ENCODE measurements at regions not wholly inside any gene's neighbourhood (a gene's known extent, or its start where the extent isn't known, plus 50 kb on each side); places are given as distances from the start of the nearest gene placed in this dataset.

DNA sequence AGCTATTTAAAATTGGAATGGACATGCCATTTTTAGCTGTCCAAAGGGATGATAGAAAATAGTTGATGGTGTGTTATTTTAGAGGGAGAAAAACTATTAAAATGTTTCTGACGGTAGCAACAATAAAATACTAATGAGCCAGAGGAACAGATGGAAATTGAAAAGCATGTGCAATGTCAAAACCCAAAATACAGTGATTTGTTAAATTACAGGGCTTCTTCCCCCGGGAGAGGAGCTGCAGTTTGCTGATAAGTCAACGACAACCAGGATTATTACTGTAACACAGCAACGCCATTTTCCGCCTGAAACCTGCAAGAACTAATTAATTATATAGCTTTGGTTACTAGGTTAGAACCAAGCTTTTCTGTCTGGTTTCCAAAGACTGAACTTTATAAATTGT lies 179.6 kb upstream of the SPTLC3 start:
- Histone ChIP-seq H3K4me1 (peaks cover 0 to 9% (median 5%) of the 10 kb centered on the region in 4 donors), H3K27ac (no peak overlapping the region), H3K9me3 (no peaks in the 10 kb centered on the region), H3K27me3 (no peaks in the 10 kb centered on the region), H3K36me3 (no peaks in the 10 kb centered on the region), H3K4me3 (no peak overlapping the region)
- TF ChIP-seq EP300 (IDR thresholded peaks at IDR 0.05) (no peak), POLR2A (IDR thresholded peaks at IDR 0.05) (no peak), POLR2AphosphoS5 (IDR thresholded peaks at IDR 0.05) (no peak)
- TF ChIP-seq, protein P1, sequence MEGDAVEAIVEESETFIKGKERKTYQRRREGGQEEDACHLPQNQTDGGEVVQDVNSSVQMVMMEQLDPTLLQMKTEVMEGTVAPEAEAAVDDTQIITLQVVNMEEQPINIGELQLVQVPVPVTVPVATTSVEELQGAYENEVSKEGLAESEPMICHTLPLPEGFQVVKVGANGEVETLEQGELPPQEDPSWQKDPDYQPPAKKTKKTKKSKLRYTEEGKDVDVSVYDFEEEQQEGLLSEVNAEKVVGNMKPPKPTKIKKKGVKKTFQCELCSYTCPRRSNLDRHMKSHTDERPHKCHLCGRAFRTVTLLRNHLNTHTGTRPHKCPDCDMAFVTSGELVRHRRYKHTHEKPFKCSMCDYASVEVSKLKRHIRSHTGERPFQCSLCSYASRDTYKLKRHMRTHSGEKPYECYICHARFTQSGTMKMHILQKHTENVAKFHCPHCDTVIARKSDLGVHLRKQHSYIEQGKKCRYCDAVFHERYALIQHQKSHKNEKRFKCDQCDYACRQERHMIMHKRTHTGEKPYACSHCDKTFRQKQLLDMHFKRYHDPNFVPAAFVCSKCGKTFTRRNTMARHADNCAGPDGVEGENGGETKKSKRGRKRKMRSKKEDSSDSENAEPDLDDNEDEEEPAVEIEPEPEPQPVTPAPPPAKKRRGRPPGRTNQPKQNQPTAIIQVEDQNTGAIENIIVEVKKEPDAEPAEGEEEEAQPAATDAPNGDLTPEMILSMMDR (IDR thresholded peaks at IDR 0.05): no peak
- DNase-seq (no peak), ATAC-seq (ENCODE audit: low FRiP score in 2 of 2) (no peak)
- 65 to 83% methylated on average over 5 of the region's 5 CpGs for WGBS, 2 donors

DNA sequence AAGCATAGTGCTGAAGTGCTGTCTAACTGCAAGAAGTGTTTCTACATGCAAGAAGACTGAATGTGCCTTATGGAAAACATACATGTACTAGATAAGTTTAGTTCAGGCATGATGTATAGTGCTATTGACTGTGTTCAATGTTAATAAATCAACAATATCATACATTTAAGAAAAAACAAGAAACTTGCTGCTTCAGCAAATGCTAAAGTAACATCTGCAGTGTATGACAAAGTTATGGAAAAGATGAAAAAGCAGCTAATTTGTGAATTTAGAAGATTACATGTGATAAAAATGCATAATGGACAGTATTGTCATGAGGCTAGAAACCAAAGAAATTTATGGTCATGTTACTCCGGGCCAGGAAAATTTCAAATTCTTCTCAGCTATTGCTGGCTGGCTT lies 174.9 kb upstream of the SPTLC3 start:
- H3K36me3 ChIP-seq: no peaks in the 10 kb centered on the region
- DNase-seq (no peak), ATAC-seq (ENCODE audit: low FRiP score in 2 of 2) (no peak)
- H3K4me1 ChIP-seq: no peaks in the 10 kb centered on the region
- no peaks in the 10 kb centered on the region for H3K27me3 ChIP-seq
- H3K9me3 ChIP-seq: no peaks in the 10 kb centered on the region
- no peak overlapping the region for H3K27ac ChIP-seq
- 61 to 64% methylated on average over 1 of the region's 1 CpG for WGBS, 2 donors
- TF ChIP-seq EP300 (IDR thresholded peaks at IDR 0.05) (no peak), POLR2AphosphoS5 (IDR thresholded peaks at IDR 0.05) (no peak), POLR2A (IDR thresholded peaks at IDR 0.05) (no peak)
- TF ChIP-seq, protein P1 (IDR thresholded peaks at IDR 0.05): no peak
- H3K4me3 ChIP-seq: no peak overlapping the region

DNA sequence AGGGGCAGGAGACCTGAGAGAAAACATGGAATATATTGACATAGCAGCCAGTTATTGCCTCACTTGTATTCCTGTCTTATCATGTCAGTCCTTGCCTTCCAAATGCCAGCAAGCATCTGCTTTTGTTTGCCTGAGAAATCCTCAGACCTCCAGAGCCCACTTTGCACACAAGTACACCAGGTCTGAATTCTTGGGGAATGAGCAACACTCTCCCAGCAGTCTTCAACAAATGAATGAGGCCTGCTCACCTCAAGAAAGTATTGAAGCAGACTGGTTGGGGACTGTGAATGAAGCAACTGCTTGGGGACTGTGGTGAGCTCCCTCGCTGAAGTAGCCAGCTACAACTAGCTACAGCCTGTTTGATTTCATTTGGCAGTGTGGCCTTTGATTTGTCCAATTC lies 172.8 kb upstream of the SPTLC3 start:
- H3K36me3 ChIP-seq: no peaks in the 10 kb centered on the region
- ATAC-seq (ENCODE audit: low FRiP score in 2 of 2): no peak
- DNase-seq: no peak
- TF ChIP-seq EP300 (IDR thresholded peaks at IDR 0.05): no peak
- no peak overlapping the region for H3K4me3 ChIP-seq
- no peaks in the 10 kb centered on the region for H3K9me3 ChIP-seq
- H3K27ac ChIP-seq: no peak overlapping the region
- H3K27me3 ChIP-seq: no peaks in the 10 kb centered on the region
- WGBS, 2 donors: 89 to 95% methylated on average over 1 of the region's 1 CpG
- H3K4me1 ChIP-seq: no peaks in the 10 kb centered on the region

DNA sequence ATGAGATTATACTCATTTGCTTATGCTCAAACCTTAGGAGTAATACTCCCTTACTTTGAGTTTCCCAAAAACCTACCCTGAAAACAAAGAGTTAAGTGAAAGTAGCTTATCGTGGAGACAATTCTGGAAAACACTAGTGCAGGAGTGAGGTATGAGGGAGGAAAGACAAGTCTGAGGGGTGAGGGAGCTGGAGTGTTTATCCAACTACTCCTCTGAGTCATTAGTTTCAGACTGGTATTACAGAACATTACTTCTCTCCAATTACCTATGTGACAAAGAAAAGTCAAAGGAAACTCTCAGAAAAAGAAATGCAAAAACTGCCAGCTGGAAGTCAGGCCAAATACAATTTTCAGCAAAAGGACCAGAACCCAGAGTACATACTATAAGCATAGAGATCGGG lies 171.1 kb upstream of the SPTLC3 start:
- Histone ChIP-seq H3K4me3 (no peak overlapping the region), H3K4me1 (no peaks in the 10 kb centered on the region), H3K27ac (no peak overlapping the region), H3K9me3 (no peaks in the 10 kb centered on the region), H3K27me3 (no peaks in the 10 kb centered on the region), H3K36me3 (no peaks in the 10 kb centered on the region)
- 30 to 47% methylated on average over 2 of the region's 2 CpGs for WGBS, 2 donors
- TF ChIP-seq POLR2AphosphoS5 (IDR thresholded peaks at IDR 0.05) (no peak), POLR2A (IDR thresholded peaks at IDR 0.05) (no peak), EP300 (IDR thresholded peaks at IDR 0.05) (no peak)
- TF ChIP-seq, protein P1 (IDR thresholded peaks at IDR 0.05): no peak
- ATAC-seq (ENCODE audit: low FRiP score in 2 of 2) (no peak), DNase-seq (no peak)

DNA sequence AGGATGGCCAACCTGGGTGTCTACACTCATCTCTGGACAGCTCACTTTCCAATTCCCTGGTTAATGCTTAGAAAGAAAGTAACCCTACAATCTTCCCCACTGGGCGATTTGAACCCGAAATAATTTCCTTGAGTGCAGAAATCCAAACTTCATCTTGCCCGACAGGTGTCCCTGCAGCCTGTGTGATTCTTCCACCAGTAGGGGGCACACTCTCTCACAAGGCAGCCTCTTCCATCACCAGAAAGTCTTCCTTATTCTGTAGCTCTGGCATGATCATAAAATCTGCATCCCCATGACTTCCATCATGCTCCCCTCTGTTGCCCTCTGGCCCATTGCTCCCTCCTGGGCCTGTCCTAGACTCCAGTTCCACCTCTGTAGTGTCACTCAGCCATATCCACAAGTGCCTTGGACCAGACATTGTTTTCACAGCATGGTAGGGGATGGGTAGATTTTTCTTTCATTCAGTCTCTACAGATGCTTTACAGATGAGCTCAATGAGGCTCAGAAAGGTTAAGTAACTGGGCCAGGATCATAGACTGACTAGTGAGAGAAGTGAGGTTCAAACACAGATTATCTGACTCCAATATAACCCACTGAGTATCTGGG lies 170.4 kb upstream of the SPTLC3 start:
- H3K27ac ChIP-seq: no peak overlapping the region
- H3K9me3 ChIP-seq: no peaks in the 10 kb centered on the region
- DNase-seq (no peak), ATAC-seq (ENCODE audit: low FRiP score in 2 of 2) (no peak)
- H3K36me3 ChIP-seq: no peaks in the 10 kb centered on the region
- H3K27me3 ChIP-seq: no peaks in the 10 kb centered on the region
- H3K4me3 ChIP-seq: no peak overlapping the region
- H3K4me1 ChIP-seq: no peaks in the 10 kb centered on the region
- 83 to 86% methylated on average over 3 of the region's 3 CpGs for WGBS, 2 donors
- TF ChIP-seq EP300 (IDR thresholded peaks at IDR 0.05) (no peak), POLR2A (IDR thresholded peaks at IDR 0.05) (no peak), POLR2AphosphoS5 (IDR thresholded peaks at IDR 0.05) (no peak)
- TF ChIP-seq, protein P1 (IDR thresholded peaks at IDR 0.05): no peak

All from upper lobe of left lung (tissue), 6 donors.